MG63 (cell line): ENCODE measurements at regions not wholly inside any gene's neighbourhood (a gene's known extent, or its start where the extent isn't known, plus 50 kb on each side); places are given as distances from the start of the nearest gene placed in this dataset.
"Not testable (repeated sequence)": the region's sequence is repeated elsewhere in the genome, so short reads cannot be mapped to it uniquely, and the experiment has no call there.

Source experiments
- DNase-seq: peaks from one replicate; pipeline ENCODE4 v3.0.0-alpha.2; 2020
- H3K27me3 ChIP-seq: fragments of 250-450 bp; sonication (Bioruptor Pico); 2 replicates; pipeline ENCODE4 v1.5.1; 2020; ENCODE audit warnings: mild to moderate bottlenecking, moderate library complexity
- H3K36me3 ChIP-seq: fragments of 250-450 bp; sonication (Bioruptor Pico); 2 replicates; pipeline ENCODE4 v1.5.1; 2020; ENCODE audit warnings: mild to moderate bottlenecking, moderate library complexity
- H3K4me3 ChIP-seq: fragments of 250-450 bp; sonication (Bioruptor Pico); 2 replicates; pipeline ENCODE4 v1.5.1; 2020; ENCODE audit warnings: mild to moderate bottlenecking, moderate library complexity
- H3K9me3 ChIP-seq: fragments of 250-450 bp; sonication (Bioruptor Pico); 2 replicates; pipeline ENCODE4 v1.5.1; 2020; ENCODE audit warnings: mild to moderate bottlenecking, moderate library complexity

- peak; percentile 62 for DNase-seq
- no peaks in the 10 kb centered on the region for H3K36me3 ChIP-seq
- no peaks in the 10 kb centered on the region; the same call in 1 of the 2 replicates for H3K9me3 ChIP-seq
- H3K27me3 ChIP-seq = no peaks in the 10 kb centered on the region
- no peak overlapping the region for H3K4me3 ChIP-seq
These were observed 132.9 kb upstream of the ZBED5 start for GRCh38 chr11:10990637-10991193.

- Histone ChIP-seq H3K9me3 (no peaks in the 10 kb centered on the region; the same call in 1 of the 2 replicates), H3K4me3 (no peak overlapping the region), H3K27me3 (no peaks in the 10 kb centered on the region), H3K36me3 (no peaks in the 10 kb centered on the region)
- DNase-seq = peak; percentile 14
These were observed 132.3 kb upstream of the ZBED5 start for GRCh38 chr11:10990160-10990559.

GRCh38 chr11:10986006-10986405, 128.2 kb upstream of the ZBED5 start:
- Histone ChIP-seq H3K9me3 (no peaks in the 10 kb centered on the region), H3K36me3 (no peaks in the 10 kb centered on the region), H3K4me3 (no peak overlapping the region), H3K27me3 (no peaks in the 10 kb centered on the region)
- DNase-seq = no peak

- Histone ChIP-seq H3K36me3 (no peaks in the 10 kb centered on the region), H3K4me3 (no peak overlapping the region), H3K27me3 (no peaks in the 10 kb centered on the region), H3K9me3 (no peaks in the 10 kb centered on the region)
- no peak for DNase-seq
These were observed 126.9 kb upstream of the ZBED5 start for GRCh38 chr11:10984742-10985141.

- no peaks in the 10 kb centered on the region for H3K27me3 ChIP-seq
- no peaks in the 10 kb centered on the region for H3K9me3 ChIP-seq
- no peak for DNase-seq
- H3K36me3 ChIP-seq = no peaks in the 10 kb centered on the region
- H3K4me3 ChIP-seq = no peak overlapping the region
These were observed 126.4 kb upstream of the ZBED5 start for GRCh38 chr11:10984250-10984649.

GRCh38 chr11:10982704-10983510, 125.1 kb upstream of the ZBED5 start:
- peak; percentile 31 for DNase-seq
- Histone ChIP-seq H3K27me3 (no peaks in the 10 kb centered on the region), H3K36me3 (no peaks in the 10 kb centered on the region), H3K4me3 (no peak overlapping the region), H3K9me3 (no peaks in the 10 kb centered on the region)

GRCh38 chr11:10979529-10979928, 121.7 kb upstream of the ZBED5 start:
- H3K36me3 ChIP-seq = no peaks in the 10 kb centered on the region
- no peak overlapping the region for H3K4me3 ChIP-seq
- DNase-seq = no peak
- H3K9me3 ChIP-seq = no peaks in the 10 kb centered on the region
- no peaks in the 10 kb centered on the region for H3K27me3 ChIP-seq

- H3K27me3 ChIP-seq = no peaks in the 10 kb centered on the region
- no peak for DNase-seq
- no peaks in the 10 kb centered on the region for H3K9me3 ChIP-seq
- no peak overlapping the region for H3K4me3 ChIP-seq
- H3K36me3 ChIP-seq = no peaks in the 10 kb centered on the region
These were observed 120.3 kb upstream of the ZBED5 start for GRCh38 chr11:10978198-10978597.

- Histone ChIP-seq H3K36me3 (no peaks in the 10 kb centered on the region), H3K27me3 (no peaks in the 10 kb centered on the region), H3K4me3 (no peak overlapping the region), H3K9me3 (no peaks in the 10 kb centered on the region)
- no peak for DNase-seq
These were observed 117.5 kb upstream of the ZBED5 start for GRCh38 chr11:10975287-10975721.

GRCh38 chr11:10973416-10973815, 115.6 kb upstream of the ZBED5 start:
- no peaks in the 10 kb centered on the region for H3K9me3 ChIP-seq
- no peaks in the 10 kb centered on the region for H3K27me3 ChIP-seq
- DNase-seq = no peak
- no peaks in the 10 kb centered on the region for H3K36me3 ChIP-seq
- H3K4me3 ChIP-seq = no peak overlapping the region

GRCh38 chr11:10970926-10971325, 113.1 kb upstream of the ZBED5 start:
- no peaks in the 10 kb centered on the region for H3K27me3 ChIP-seq
- DNase-seq = no peak
- H3K4me3 ChIP-seq = no peak overlapping the region
- no peaks in the 10 kb centered on the region for H3K36me3 ChIP-seq
- H3K9me3 ChIP-seq = no peaks in the 10 kb centered on the region

GRCh38 chr11:10969387-10969786, 111.5 kb upstream of the ZBED5 start:
- no peak overlapping the region for H3K4me3 ChIP-seq
- no peaks in the 10 kb centered on the region for H3K27me3 ChIP-seq
- no peaks in the 10 kb centered on the region for H3K36me3 ChIP-seq
- DNase-seq = no peak
- no peaks in the 10 kb centered on the region for H3K9me3 ChIP-seq

GRCh38 chr11:10956884-10957283, 99.0 kb upstream of the ZBED5 start:
- not testable (repeated sequence) for H3K4me3 ChIP-seq

GRCh38 chr11:10955616-10956015, 97.8 kb upstream of the ZBED5 start:
- H3K4me3 ChIP-seq = no peak overlapping the region
- DNase-seq = no peak
- no peaks in the 10 kb centered on the region for H3K36me3 ChIP-seq
- H3K9me3 ChIP-seq = peaks cover 3% of the 10 kb centered on the region
- H3K27me3 ChIP-seq = no peaks in the 10 kb centered on the region

More at GRCh38 chr11:10956884-10957283, 99.0 kb upstream of the ZBED5 start:
- not testable (repeated sequence) for H3K36me3 ChIP-seq, H3K9me3 ChIP-seq, H3K27me3 ChIP-seq, DNase-seq

GRCh38 chr11:10954184-10954583, 96.3 kb upstream of the ZBED5 start:
- Histone ChIP-seq H3K9me3 (no peaks in the 10 kb centered on the region; the same call in 1 of the 2 replicates), H3K36me3 (no peaks in the 10 kb centered on the region), H3K4me3 (no peak overlapping the region), H3K27me3 (no peaks in the 10 kb centered on the region)
- no peak for DNase-seq

- no peak overlapping the region for H3K4me3 ChIP-seq
- H3K36me3 ChIP-seq = no peaks in the 10 kb centered on the region
- H3K9me3 ChIP-seq = no peaks in the 10 kb centered on the region
- H3K27me3 ChIP-seq = no peaks in the 10 kb centered on the region
- no peak for DNase-seq
These were observed 95.0 kb upstream of the ZBED5 start for GRCh38 chr11:10952872-10953271.

GRCh38 chr11:10947935-10948334, 90.1 kb upstream of the ZBED5 start:
- not testable (repeated sequence) for H3K36me3 ChIP-seq, H3K9me3 ChIP-seq, H3K27me3 ChIP-seq, H3K4me3 ChIP-seq, DNase-seq

GRCh38 chr11:10946072-10946471, 88.2 kb upstream of the ZBED5 start:
- no peak for DNase-seq
- Histone ChIP-seq H3K36me3 (no peaks in the 10 kb centered on the region), H3K4me3 (no peak overlapping the region), H3K27me3 (no peaks in the 10 kb centered on the region), H3K9me3 (no peaks in the 10 kb centered on the region)
